ENCODE measurements at regions not wholly inside any gene's neighbourhood (a gene's known extent, or its start where the extent isn't known, plus 50 kb on each side); places are given as distances from the start of the nearest gene placed in this dataset.

DNA sequence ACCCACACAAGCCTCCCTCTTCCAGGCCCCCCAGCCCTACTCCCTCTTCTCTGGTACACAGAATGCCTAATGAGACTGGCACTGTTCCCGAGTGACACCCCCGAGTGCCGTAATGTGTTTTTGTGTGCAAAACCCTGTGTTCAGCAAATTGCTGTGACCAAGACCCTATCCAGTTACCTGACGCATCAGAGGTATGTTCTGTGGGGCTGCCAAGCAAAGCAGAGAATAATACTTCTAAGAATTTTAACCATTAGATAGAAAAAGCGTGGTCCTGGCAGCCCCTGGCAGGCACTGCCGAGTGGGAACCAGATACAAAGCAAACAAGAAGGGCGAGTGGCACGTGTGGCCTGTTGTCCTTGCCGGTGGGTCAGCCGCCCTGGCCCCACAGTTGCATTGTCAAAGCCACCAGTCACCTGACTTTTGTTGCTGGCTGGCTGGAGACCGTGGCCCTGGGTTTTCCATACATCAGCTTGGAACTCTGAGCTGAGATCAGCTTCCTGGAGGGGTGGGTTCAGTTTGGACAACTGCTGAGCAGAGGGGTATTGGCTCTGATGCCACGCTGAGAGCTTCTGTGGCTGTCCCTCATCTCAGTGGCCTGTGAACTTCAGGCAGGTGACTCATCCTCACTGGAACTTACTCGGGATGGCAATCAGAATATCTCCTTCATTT, 69.1 kb upstream of the BRD7 start:
- Mint-ChIP-seq H3K4me3 (no peak overlapping the region), H3K27me3 (peaks cover 12% of the 10 kb centered on the region)

GRCh38 chr16:50436271-50436670, 67.5 kb upstream of the BRD7 start:
- Mint-ChIP-seq H3K4me3 (no peak overlapping the region), H3K27me3 (peaks cover 16% of the 10 kb centered on the region), H3K36me3 (peaks cover 1% of the 10 kb centered on the region), H3K4me1 (no peaks in the 10 kb centered on the region), H3K9me3 (ENCODE audit: low read depth) (peaks cover 4% of the 10 kb centered on the region), H3K27ac (no peak overlapping the region)
- ATAC-seq (no peak), DNase-seq (no peak)
- CTCF ChIA-PET: no interaction called here

More for the DNA sequence above, 69.1 kb upstream of the BRD7 start:
- Mint-ChIP-seq H3K9me3 (ENCODE audit: low read depth) (peaks cover 6% of the 10 kb centered on the region), H3K36me3 (peaks cover 2% of the 10 kb centered on the region), H3K4me1 (no peaks in the 10 kb centered on the region), H3K27ac (no peak overlapping the region)
- peak; percentile 12 for DNase-seq
- no peak for ATAC-seq
- CTCF ChIA-PET: no interaction called here

GRCh38 chr16:50434872-50435478, 66.2 kb upstream of the BRD7 start:
- peaks cover 16% of the 10 kb centered on the region for H3K27me3 Mint-ChIP-seq
- no peak overlapping the region for H3K4me3 Mint-ChIP-seq
- CTCF ChIA-PET: no interaction called here
- peaks cover 3% of the 10 kb centered on the region for H3K9me3 Mint-ChIP-seq (ENCODE audit: low read depth)
- peak; percentile 2 for DNase-seq
- no peak for ATAC-seq
- no peaks in the 10 kb centered on the region for H3K36me3 Mint-ChIP-seq
- no peaks in the 10 kb centered on the region for H3K4me1 Mint-ChIP-seq
- H3K27ac Mint-ChIP-seq: no peak overlapping the region

DNA sequence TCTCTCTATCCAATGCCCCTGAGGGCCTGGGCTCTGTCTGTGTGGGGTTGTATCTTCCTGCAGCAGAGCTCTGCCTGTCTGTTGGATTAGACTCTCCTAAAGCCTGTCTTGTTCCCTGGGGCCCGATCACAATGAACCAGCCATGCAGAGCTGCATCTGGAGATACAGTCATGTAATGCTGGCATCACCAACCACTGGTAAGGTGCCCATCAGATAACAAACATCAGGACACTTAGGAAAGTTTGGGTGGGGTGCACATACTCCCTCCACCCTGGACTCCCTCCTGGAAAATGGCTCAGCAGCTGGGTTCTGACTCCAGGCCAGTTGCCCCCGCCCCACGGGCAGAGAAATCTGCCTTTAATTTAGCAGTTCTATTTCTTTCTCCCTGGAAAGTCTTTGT, 61.3 kb upstream of the BRD7 start:
- no peaks in the 10 kb centered on the region for H3K36me3 Mint-ChIP-seq
- peaks cover 27% of the 10 kb centered on the region for H3K27me3 Mint-ChIP-seq
- no peaks in the 10 kb centered on the region for H3K9me3 Mint-ChIP-seq (ENCODE audit: low read depth)
- DNase-seq (no peak), ATAC-seq (no peak)
- no peak overlapping the region for H3K27ac Mint-ChIP-seq
- no peaks in the 10 kb centered on the region for H3K4me1 Mint-ChIP-seq
- CTCF ChIA-PET: no interaction called here
- no peak overlapping the region for H3K4me3 Mint-ChIP-seq

- no peaks in the 10 kb centered on the region for H3K9me3 Mint-ChIP-seq (ENCODE audit: low read depth)
- no peak overlapping the region for H3K4me3 Mint-ChIP-seq
- peaks cover 25% of the 10 kb centered on the region for H3K27me3 Mint-ChIP-seq
- H3K36me3 Mint-ChIP-seq: no peaks in the 10 kb centered on the region
- no peak overlapping the region for H3K27ac Mint-ChIP-seq
- ATAC-seq (no peak), DNase-seq (no peak)
- H3K4me1 Mint-ChIP-seq: no peaks in the 10 kb centered on the region
- CTCF ChIA-PET: no interaction called here
Observed at GRCh38 chr16:50428742-50429141, 60.0 kb upstream of the BRD7 start.

DNA sequence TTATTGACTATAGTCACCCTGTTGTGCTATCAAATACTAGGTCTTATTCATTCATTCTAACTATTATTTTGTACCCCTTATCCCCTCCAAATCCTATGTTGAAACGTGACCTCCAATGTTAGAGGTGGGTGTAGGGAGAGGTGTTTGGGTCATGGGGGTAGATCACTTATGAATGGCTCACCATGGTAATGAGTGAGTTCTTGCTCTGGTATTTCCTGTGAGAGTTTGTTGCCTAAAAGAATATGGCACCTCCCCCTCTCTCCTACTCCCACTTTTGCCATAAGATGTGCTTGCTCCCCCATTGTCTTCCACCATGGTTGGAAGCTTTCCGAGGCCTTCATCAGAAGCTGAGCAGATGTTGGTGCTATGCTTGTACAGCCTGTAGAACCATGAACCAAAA, 59.3 kb upstream of the BRD7 start:
- DNase-seq (no peak), ATAC-seq (no peak)
- no peaks in the 10 kb centered on the region for H3K36me3 Mint-ChIP-seq
- H3K4me3 Mint-ChIP-seq: no peak overlapping the region
- peaks cover 24% of the 10 kb centered on the region for H3K27me3 Mint-ChIP-seq
- H3K27ac Mint-ChIP-seq: no peak overlapping the region
- H3K9me3 Mint-ChIP-seq (ENCODE audit: low read depth): no peaks in the 10 kb centered on the region
- CTCF ChIA-PET: interaction anchor here (1.2 kb wide), 1 partner anchor 52 kb away, joined by 4 read pairs; no protein-coding TSS in a partner anchor
- H3K4me1 Mint-ChIP-seq: no peaks in the 10 kb centered on the region

DNA sequence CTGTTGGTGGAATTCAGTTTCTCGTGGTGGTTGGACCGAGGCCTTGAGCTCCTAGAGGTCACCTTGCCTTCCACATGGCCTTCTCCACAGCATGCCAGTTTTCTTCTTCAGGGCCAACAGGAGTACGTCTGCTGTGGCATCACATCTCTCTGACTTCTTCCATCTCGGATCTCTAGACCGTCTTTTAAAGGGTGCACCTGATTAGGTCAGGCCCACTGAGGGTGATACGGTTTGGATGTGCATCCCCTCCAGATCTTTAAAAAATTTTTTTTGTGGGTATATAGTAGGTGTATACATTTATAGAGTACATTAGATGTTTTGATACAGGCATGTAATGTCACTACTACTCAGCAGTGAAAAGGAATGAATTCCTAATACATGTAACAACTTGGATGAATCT, 58.3 kb upstream of the BRD7 start:
- ATAC-seq (no peak), DNase-seq (no peak)
- Mint-ChIP-seq H3K36me3 (no peaks in the 10 kb centered on the region), H3K27me3 (peaks cover 22% of the 10 kb centered on the region), H3K4me1 (no peaks in the 10 kb centered on the region), H3K4me3 (no peak overlapping the region), H3K9me3 (ENCODE audit: low read depth) (no peaks in the 10 kb centered on the region), H3K27ac (no peak overlapping the region)
- CTCF ChIA-PET: interaction anchor here (1.2 kb wide), 1 partner anchor 53 kb away, joined by 4 read pairs; no protein-coding TSS in a partner anchor

- Mint-ChIP-seq H3K27me3 (peaks cover 21% of the 10 kb centered on the region), H3K9me3 (ENCODE audit: low read depth) (peaks cover 2% of the 10 kb centered on the region), H3K36me3 (no peaks in the 10 kb centered on the region), H3K4me3 (no peak overlapping the region), H3K4me1 (no peaks in the 10 kb centered on the region), H3K27ac (no peak overlapping the region)
- no peak for ATAC-seq
- no peak for DNase-seq
- CTCF ChIA-PET: no interaction called here
Observed at GRCh38 chr16:50425648-50426047, 56.9 kb upstream of the BRD7 start.

GRCh38 chr16:50425044-50425443, 56.3 kb upstream of the BRD7 start:
- peaks cover 24% of the 10 kb centered on the region for H3K27me3 Mint-ChIP-seq
- no peak for DNase-seq
- no peak for ATAC-seq
- H3K4me1 Mint-ChIP-seq: no peaks in the 10 kb centered on the region
- no peak overlapping the region for H3K27ac Mint-ChIP-seq
- H3K4me3 Mint-ChIP-seq: no peak overlapping the region
- no peaks in the 10 kb centered on the region for H3K36me3 Mint-ChIP-seq
- peaks cover 4% of the 10 kb centered on the region for H3K9me3 Mint-ChIP-seq (ENCODE audit: low read depth)
- CTCF ChIA-PET: no interaction called here

- DNase-seq (no peak), ATAC-seq (no peak)
- CTCF ChIA-PET: no interaction called here
- peaks cover 29% of the 10 kb centered on the region for H3K27me3 Mint-ChIP-seq
- H3K36me3 Mint-ChIP-seq: no peaks in the 10 kb centered on the region
- no peak overlapping the region for H3K27ac Mint-ChIP-seq
- H3K9me3 Mint-ChIP-seq (ENCODE audit: low read depth): peaks cover 13% of the 10 kb centered on the region
- no peaks in the 10 kb centered on the region for H3K4me1 Mint-ChIP-seq
- no peak overlapping the region for H3K4me3 Mint-ChIP-seq
Observed at GRCh38 chr16:50422926-50423325, 54.1 kb upstream of the BRD7 start.

- CTCF ChIA-PET: no interaction called here
- Mint-ChIP-seq H3K9me3 (ENCODE audit: low read depth) (peaks cover 22% of the 10 kb centered on the region), H3K4me3 (no peak overlapping the region), H3K36me3 (no peaks in the 10 kb centered on the region), H3K27ac (no peak overlapping the region), H3K27me3 (peaks cover 26% of the 10 kb centered on the region), H3K4me1 (no peaks in the 10 kb centered on the region)
- no peak for DNase-seq
- ATAC-seq: no peak
Observed at GRCh38 chr16:50419116-50419515, 50.3 kb upstream of the BRD7 start.

Measured in activated CD8-positive, alpha-beta memory T cell treated with anti-CD3 and anti-CD28 coated beads, Interleukin-2, amount 10 ng/mL, durations not matched to agents 7 days and 5 days (primary cell).